ENCODE measurements at regions not wholly inside any gene's neighbourhood (a gene's known extent, or its start where the extent isn't known, plus 50 kb on each side); places are given as distances from the start of the nearest gene placed in this dataset.

- no peak for TF ChIP-seq POLR2A (IDR thresholded peaks at IDR 0.05; ENCODE audit: borderline replicate concordance, extremely low read depth, insufficient read depth, insufficient read length)
- TF ChIP-seq MAX (IDR thresholded peaks at IDR 0.05) = no peak
- no peak for TF ChIP-seq YY1 (IDR thresholded peaks at IDR 0.05; ENCODE audit: extremely low read depth, insufficient replicate concordance, low read depth, low read length)
- no peak for TF ChIP-seq CTCF (IDR thresholded peaks at IDR 0.05 in 2 of 3, conservative IDR thresholded peaks at IDR 0.05 in 1 of 3; ENCODE audit: borderline replicate concordance in 1 of 3, insufficient read depth in 1 of 3, low read depth in 2 of 3, low read length in 2 of 3)
Measured at GRCh38 chr6:14583826-14584225, 466.3 kb downstream of the CD83 start.

Data from HCT116 (cell line).